Omental fat pad (tissue), 3 donors: ENCODE measurements at regions not wholly inside any gene's neighbourhood (a gene's known extent, or its start where the extent isn't known, plus 50 kb on each side); places are given as distances from the start of the nearest gene placed in this dataset.

ENCODE experiments used
- ATAC-seq: fragments of 150-250 bp; one replicate; pipeline ENCODE4 v1.9.1; 2016; ENCODE audit warnings: mild to moderate bottlenecking, moderate library complexity; ENCODE audit not compliant: low FRiP score
- DNase-seq: peaks from one replicate; pipeline ENCODE4 v3.0.0-alpha.2; 2019; ENCODE audit warnings: low spot score
- CTCF ChIP-seq, 3 donors: fragments of 450-650 bp; IDR thresholded peaks; one replicate each; pipeline ENCODE4 v1.5.1; 2016 to 2017; ENCODE audit warnings: antibody characterized with exemption in 3 of 3, mild to moderate bottlenecking in 3 of 3, moderate library complexity in 2 of 3

DNA sequence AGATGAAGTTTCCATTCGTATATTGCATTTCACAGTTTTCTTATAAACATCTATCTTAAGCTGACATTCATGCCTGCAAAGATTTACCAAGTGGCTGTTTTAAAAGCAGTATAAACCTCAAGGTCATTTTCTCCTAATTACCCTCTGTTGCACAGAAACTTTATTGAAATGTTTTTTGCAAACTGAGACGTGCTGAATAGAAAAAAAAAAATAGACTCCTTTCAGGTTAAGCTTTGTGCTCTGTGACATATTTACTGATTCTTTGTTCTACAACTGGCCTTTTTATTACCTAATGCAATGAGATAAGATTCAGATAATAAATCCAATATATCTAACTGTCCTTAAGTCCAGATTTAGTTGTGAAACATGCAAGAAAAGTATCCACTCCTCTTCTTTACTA is 938.7 kb downstream of the DSC3 start:
- ATAC-seq, result no peak
- DNase-seq, result no peak
- no peak for TF ChIP-seq CTCF (IDR thresholded peaks at IDR 0.05)

GRCh38 chr18:30096796-30097195 is 945.7 kb downstream of the DSC3 start:
- no peak for ATAC-seq
- TF ChIP-seq CTCF (IDR thresholded peaks at IDR 0.05), result no peak
- no peak for DNase-seq

DNA sequence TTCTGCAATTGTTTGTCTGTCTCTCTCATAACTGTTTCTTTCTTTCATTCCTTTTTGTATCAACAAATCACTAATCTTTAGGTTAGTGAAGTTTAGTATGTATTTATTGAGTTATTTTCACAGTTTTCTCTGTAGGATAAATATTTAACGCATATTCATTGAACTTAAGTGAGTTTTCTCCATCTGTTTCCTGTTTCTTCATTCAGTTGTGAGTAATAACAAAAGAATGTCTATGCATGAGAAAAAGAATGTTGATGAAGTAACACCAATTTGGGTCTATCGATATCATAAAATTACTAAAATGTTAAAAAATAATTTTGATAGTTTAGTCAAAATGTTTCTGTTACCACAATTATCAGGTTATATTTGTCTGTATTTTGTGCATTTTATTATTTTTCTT is 948.0 kb downstream of the DSC3 start:
- DNase-seq (no peak), ATAC-seq (no peak)
- no peak for TF ChIP-seq CTCF (IDR thresholded peaks at IDR 0.05)

- no peak for DNase-seq
- no peak for ATAC-seq
- no peak for TF ChIP-seq CTCF (IDR thresholded peaks at IDR 0.05)
Measured at GRCh38 chr18:30093376-30093775, 949.2 kb downstream of the DSC3 start.

DNA sequence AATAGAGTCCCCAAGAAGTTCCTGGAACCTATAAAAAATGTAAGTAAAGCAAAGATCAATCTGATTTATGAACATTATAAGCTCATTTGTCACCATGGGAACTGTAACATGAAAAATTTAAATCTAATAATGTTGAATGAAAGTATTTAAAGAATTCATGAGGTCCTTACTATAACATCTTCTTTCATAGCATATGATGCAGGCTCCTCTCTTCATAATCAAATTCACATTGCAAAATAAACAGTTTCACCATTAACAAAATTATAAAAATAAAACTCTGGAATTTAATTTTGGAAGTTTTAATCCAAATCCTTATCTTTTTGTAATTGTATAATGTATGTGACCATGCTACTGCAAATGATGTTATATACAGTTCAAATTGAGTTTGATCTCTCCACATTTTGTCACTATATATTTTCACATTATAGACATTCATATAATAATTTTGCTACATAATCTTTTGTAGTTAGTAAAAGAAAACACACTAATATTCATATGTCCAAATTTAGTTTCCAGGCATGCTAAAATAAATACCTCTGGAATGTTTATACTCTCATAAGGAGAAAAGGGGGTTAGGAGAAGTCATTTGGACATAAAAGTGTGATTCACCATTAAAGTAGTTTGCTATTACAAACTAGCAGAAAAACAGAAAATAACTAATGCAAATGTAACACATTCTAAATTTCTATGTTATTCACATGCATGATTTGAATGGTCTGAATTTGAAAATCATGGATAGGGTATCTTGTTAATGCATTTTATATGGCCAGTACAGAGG is 954.1 kb downstream of the DSC3 start:
- DNase-seq (no peak), ATAC-seq (no peak)
- TF ChIP-seq CTCF (IDR thresholded peaks at IDR 0.05), result no peak

DNA sequence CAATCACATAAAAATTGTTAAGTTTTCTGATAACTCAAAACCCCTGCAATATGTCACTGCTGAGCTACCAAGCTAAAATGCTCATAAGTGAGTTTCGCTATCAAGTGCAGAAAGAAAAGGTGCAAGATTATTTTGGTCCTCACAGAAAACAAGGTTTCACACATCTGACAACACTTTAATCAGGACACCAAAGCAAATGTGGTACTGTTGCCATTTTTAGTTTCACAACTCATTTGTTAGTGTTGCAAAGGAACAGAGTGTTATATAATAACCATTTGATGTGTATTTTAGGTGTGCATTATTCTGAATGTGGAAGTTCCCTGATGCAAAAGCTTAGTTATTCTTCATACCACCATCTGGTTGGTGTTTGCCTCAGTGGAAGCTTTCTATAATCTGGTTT is 956.2 kb downstream of the DSC3 start:
- no peak for DNase-seq
- TF ChIP-seq CTCF (IDR thresholded peaks at IDR 0.05), result no peak
- no peak for ATAC-seq

- no peak for ATAC-seq
- TF ChIP-seq CTCF (IDR thresholded peaks at IDR 0.05), result no peak
- DNase-seq, result no peak
Measured at GRCh38 chr18:30081122-30081521, 961.4 kb downstream of the DSC3 start.
